Hepatic stellate cell (primary cell): ENCODE measurements at regions not wholly inside any gene's neighbourhood (a gene's known extent, or its start where the extent isn't known, plus 50 kb on each side); places are given as distances from the start of the nearest gene placed in this dataset.
"Not testable (repeated sequence)": the region's sequence is repeated elsewhere in the genome, so short reads cannot be mapped to it uniquely, and the experiment has no call there.

ENCODE experiments used
- DNase-seq: peaks from one replicate; pipeline ENCODE4 v3.0.0; 2011; ENCODE audit warnings: low spot score

- no peak for DNase-seq
These were observed 519.5 kb downstream of the PIK3C3 start for GRCh38 chr18:42474577-42474976.

GRCh38 chr18:42475157-42475556 is 520.1 kb downstream of the PIK3C3 start:
- DNase-seq = no peak

GRCh38 chr18:42477267-42477666 is 522.2 kb downstream of the PIK3C3 start:
- DNase-seq = no peak

- no peak for DNase-seq
These were observed 525.4 kb downstream of the PIK3C3 start for GRCh38 chr18:42480441-42480840.

- DNase-seq = no peak
These were observed 529.6 kb downstream of the PIK3C3 start for GRCh38 chr18:42484648-42485047.

GRCh38 chr18:42486271-42486670 is 531.2 kb downstream of the PIK3C3 start:
- no peak for DNase-seq

- DNase-seq = no peak
These were observed 553.8 kb downstream of the PIK3C3 start for GRCh38 chr18:42508683-42509296.

GRCh38 chr18:42509750-42510415 is 554.8 kb downstream of the PIK3C3 start:
- no peak for DNase-seq

- DNase-seq = no peak
These were observed 555.5 kb downstream of the PIK3C3 start for GRCh38 chr18:42510540-42510939.

- DNase-seq = no peak
These were observed 558.4 kb downstream of the PIK3C3 start for GRCh38 chr18:42513441-42513840.

GRCh38 chr18:42514512-42514911 is 559.5 kb downstream of the PIK3C3 start:
- no peak for DNase-seq

- DNase-seq = no peak
These were observed 562.9 kb downstream of the PIK3C3 start for GRCh38 chr18:42517896-42518295.

- DNase-seq = not testable (repeated sequence)
These were observed 563.3 kb downstream of the PIK3C3 start for GRCh38 chr18:42518331-42518730.

- no peak for DNase-seq
These were observed 565.1 kb downstream of the PIK3C3 start for GRCh38 chr18:42520138-42520537.

- no peak for DNase-seq
These were observed 570.9 kb downstream of the PIK3C3 start for GRCh38 chr18:42525905-42526304.

GRCh38 chr18:42527766-42528165 is 572.7 kb downstream of the PIK3C3 start:
- DNase-seq = no peak

GRCh38 chr18:42530276-42530675 is 575.2 kb downstream of the PIK3C3 start:
- DNase-seq = no peak

GRCh38 chr18:42532119-42532518 is 577.1 kb downstream of the PIK3C3 start:
- DNase-seq = no peak

- DNase-seq = no peak
These were observed 578.1 kb downstream of the PIK3C3 start for GRCh38 chr18:42533009-42533575.

- DNase-seq = no peak
These were observed 578.6 kb downstream of the PIK3C3 start for GRCh38 chr18:42533616-42534015.

GRCh38 chr18:42534313-42534712 is 579.3 kb downstream of the PIK3C3 start:
- DNase-seq = no peak

GRCh38 chr18:42536442-42536841 is 579.0 kb downstream of the RIT2 start:
- no peak for DNase-seq

- no peak for DNase-seq
These were observed 578.2 kb downstream of the RIT2 start for GRCh38 chr18:42537291-42537690.

- no peak for DNase-seq
These were observed 570.6 kb downstream of the RIT2 start for GRCh38 chr18:42544901-42545300.
